Transverse colon (tissue), 4 donors: ENCODE measurements at regions not wholly inside any gene's neighbourhood (a gene's known extent, or its start where the extent isn't known, plus 50 kb on each side); places are given as distances from the start of the nearest gene placed in this dataset.
A peak's percentile ranks its signal among the peaks of the same experiment; 100 is the strongest.

Source experiments
- DNase-seq: peaks from one replicate; pipeline ENCODE4 v3.0.0-alpha.2; 2019
- H3K27ac ChIP-seq, 4 donors: fragments of 200-600 bp; sonication (generic); 2 replicates each; pipeline ENCODE4 v1.5.1; 2016 to 2018; ENCODE audit warnings: inconsistent platforms in 4 of 4
- H3K27me3 ChIP-seq: fragments of 200-600 bp; sonication (generic); 2 replicates; pipeline ENCODE4 v1.5.1; 2017; ENCODE audit warnings: inconsistent platforms
- H3K36me3 ChIP-seq, 4 donors: fragments of 200-600 bp; sonication (generic); 2 replicates each; pipeline ENCODE4 v1.5.1; 2017 to 2019; ENCODE audit warnings: inconsistent platforms in 4 of 4
- H3K4me1 ChIP-seq, 4 donors: fragments of 200-600 bp; sonication (generic); 2 replicates each; pipeline ENCODE4 v1.5.1; 2017 to 2020; ENCODE audit warnings: inconsistent platforms in 4 of 4
- H3K4me3 ChIP-seq, 4 donors: fragments of 200-600 bp; sonication (generic); 1 replicate in 1 of 4; 2 replicates in 3 of 4; pipeline versions ENCODE4 v1.5.1 to v1.6.1; 2017 to 2019; ENCODE audit warnings: inconsistent platforms in 4 of 4
- H3K9me3 ChIP-seq, 2 donors: fragments of 200-600 bp; sonication (generic); 2 replicates each; pipeline ENCODE4 v1.5.1; 2017 to 2019; ENCODE audit warnings: inconsistent platforms in 2 of 2
- EP300 ChIP-seq: sonication (generic); formaldehyde crosslinking; IDR thresholded peaks from one replicate; pipeline ENCODE4 v1.6.1; 2017; ENCODE audit warnings: antibody characterized with exemption, low read depth
- POLR2A ChIP-seq: fragments of 450-650 bp; IDR thresholded peaks from one replicate; pipeline ENCODE4 v1.6.1; 2016; ENCODE audit warnings: antibody characterized with exemption, mild to moderate bottlenecking, moderate library complexity
- POLR2AphosphoS5 ChIP-seq, 3 donors: sonication (generic); formaldehyde crosslinking; IDR thresholded peaks; one replicate each; pipeline ENCODE4 v1.6.1; 2016; ENCODE audit warnings: antibody characterized with exemption in 3 of 3
- WGBS, 2 donors: methylation state at CpG; one replicate each; pipeline ENCODE4 v1.1.5; 2018; ENCODE audit warnings: low coverage in 1 of 2; 5-methylcytosine and 5-hydroxymethylcytosine counted together
- in situ Hi-C, 4 donors: fragments of 200-750 bp; cut with MboI; loops; one replicate each; pipeline versions ENCODE4 v1.15.0 to v1.15.1; 2017; ENCODE audit warnings: low sequenced_read_pairs in 3 of 4, low pct_ligation_motif_present in 1 of 4, low pct_unique_long_range_greater_than_20kb in 1 of 4
- intact Hi-C: fragments of 100-400 bp; cut with DNase I; formaldehyde crosslinking; loops from one replicate; pipeline ENCODE4 v1.15.1; 2023; ENCODE audit warnings: low total_unique reads
- TF ChIP-seq, protein P1 (sequence below), 5 experiments: fragments of 200-600 bp in 3 of 5; fragments of 450-650 bp in 2 of 5; sonication (generic) in 3 of 5; IDR thresholded peaks; 1 replicate in 2 of 5; 2 replicates in 3 of 5; pipeline ENCODE4 v1.5.1; 2016 to 2017; ENCODE audit warnings: antibody characterized with exemption in 5 of 5, inconsistent platforms in 3 of 5, mild to moderate bottlenecking in 2 of 5, moderate library complexity in 1 of 5

DNA sequence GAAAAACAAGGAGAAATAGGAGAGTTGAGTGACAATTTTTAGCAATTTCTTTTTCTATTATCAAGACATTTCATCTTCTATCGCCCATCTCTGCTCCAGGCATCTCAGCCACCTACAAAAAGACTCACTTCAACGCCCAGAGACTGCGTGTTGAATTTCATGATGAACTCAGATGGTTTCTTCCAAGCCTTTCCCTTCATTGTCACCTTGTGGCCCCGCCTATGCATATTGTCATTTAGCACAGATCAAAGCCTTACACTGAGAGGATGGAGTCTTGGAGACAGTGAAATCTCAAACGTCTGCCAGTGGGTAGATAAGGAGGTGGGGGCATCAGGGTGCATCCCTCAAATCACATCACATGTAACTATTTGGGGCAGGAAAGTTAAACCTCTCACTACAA lies 319.4 kb downstream of the SIPA1L2 start:
- no peak overlapping the region for H3K4me3 ChIP-seq
- H3K36me3 ChIP-seq: no peaks in the 10 kb centered on the region
- TF ChIP-seq, protein P1, sequence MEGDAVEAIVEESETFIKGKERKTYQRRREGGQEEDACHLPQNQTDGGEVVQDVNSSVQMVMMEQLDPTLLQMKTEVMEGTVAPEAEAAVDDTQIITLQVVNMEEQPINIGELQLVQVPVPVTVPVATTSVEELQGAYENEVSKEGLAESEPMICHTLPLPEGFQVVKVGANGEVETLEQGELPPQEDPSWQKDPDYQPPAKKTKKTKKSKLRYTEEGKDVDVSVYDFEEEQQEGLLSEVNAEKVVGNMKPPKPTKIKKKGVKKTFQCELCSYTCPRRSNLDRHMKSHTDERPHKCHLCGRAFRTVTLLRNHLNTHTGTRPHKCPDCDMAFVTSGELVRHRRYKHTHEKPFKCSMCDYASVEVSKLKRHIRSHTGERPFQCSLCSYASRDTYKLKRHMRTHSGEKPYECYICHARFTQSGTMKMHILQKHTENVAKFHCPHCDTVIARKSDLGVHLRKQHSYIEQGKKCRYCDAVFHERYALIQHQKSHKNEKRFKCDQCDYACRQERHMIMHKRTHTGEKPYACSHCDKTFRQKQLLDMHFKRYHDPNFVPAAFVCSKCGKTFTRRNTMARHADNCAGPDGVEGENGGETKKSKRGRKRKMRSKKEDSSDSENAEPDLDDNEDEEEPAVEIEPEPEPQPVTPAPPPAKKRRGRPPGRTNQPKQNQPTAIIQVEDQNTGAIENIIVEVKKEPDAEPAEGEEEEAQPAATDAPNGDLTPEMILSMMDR (IDR thresholded peaks at IDR 0.05): no peak
- no peak for TF ChIP-seq EP300
- no peak for TF ChIP-seq POLR2A
- no peak for TF ChIP-seq POLR2AphosphoS5 (IDR thresholded peaks at IDR 0.05)
- intact Hi-C loops: loop anchor here (5.0 kb wide), 1 partner anchor 278 kb away; no protein-coding TSS in a partner anchor
- DNase-seq: no peak
- 70 to 87% methylated on average over 4 to 5 of the region's 5 CpGs for WGBS, 2 donors
- in situ Hi-C loops: no loop called here
- H3K9me3 ChIP-seq: no peaks in the 10 kb centered on the region
- no peaks in the 10 kb centered on the region for H3K27me3 ChIP-seq
- no peak overlapping the region for H3K27ac ChIP-seq
- peaks cover 0 to 13% (median 1%) of the 10 kb centered on the region in 4 donors for H3K4me1 ChIP-seq

DNA sequence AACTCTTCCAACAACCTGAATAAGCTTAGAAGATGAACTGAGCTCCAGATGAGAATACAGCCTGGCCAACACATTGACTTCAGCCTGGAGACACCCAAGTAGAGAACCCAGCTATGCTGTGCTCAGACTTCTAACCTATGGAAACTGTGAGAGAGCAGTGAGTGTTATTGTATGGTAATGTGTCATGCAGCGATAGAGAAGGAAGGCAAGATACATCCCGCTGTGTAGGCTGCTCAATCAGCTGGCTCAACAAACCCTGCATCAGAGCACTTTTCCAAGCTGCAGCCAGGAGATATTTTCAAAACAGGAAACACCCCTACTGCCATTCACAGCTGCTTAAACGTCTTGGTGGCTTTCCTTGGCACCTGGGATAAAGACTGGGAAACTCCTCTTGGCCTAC lies 321.3 kb downstream of the SIPA1L2 start:
- WGBS, 2 donors: 73 to 100% methylated on average over 2 to 3 of the region's 3 CpGs

DNA sequence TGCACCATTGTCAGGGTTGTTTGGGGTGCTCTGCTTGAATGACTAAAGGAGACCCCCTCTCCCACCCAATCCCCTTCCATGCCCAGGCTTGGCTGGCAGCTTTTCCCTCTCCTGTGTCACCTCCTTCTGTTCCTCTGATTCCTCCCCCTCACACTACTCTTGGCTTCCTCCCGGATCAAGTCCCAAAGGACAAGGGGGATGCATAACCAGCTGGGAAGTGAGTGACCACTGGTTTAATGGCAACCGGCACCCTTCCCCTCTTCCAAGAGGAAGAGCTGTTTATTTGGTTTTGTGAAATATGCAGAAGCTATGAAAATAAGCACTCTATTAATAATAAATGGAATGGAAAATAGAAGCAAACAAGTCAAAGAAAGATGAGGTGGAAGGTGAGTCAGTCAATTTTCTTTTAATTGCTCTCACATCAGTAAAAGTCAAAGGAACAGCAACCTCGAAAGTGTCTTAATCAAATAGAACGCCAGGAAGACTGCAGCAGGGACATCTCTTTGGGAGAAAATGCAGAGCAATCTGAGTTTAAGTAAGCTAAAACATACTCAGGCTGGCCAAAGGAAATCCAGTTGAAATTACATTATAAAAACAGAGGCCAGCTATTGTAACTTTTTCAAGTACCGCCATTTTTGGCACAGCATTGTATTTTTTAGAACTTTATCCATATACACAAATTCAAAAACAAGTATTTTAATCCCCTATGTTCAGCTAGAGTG lies 322.5 kb downstream of the SIPA1L2 start:
- in situ Hi-C loops: no loop called here
- WGBS, 2 donors: 62 to 74% methylated on average over 5 of the region's 5 CpGs
- H3K4me1 ChIP-seq: peaks cover 0 to 22% (median 1%) of the 10 kb centered on the region in 4 donors
- H3K4me3 ChIP-seq: no peak overlapping the region
- H3K9me3 ChIP-seq: no peaks in the 10 kb centered on the region
- H3K27me3 ChIP-seq: no peaks in the 10 kb centered on the region
- no peaks in the 10 kb centered on the region for H3K36me3 ChIP-seq
- intact Hi-C loops: no loop called here
- DNase-seq: no peak
- TF ChIP-seq POLR2AphosphoS5 (IDR thresholded peaks at IDR 0.05) (no peak), POLR2A (no peak), EP300 (no peak)
- TF ChIP-seq, protein P1 (IDR thresholded peaks at IDR 0.05): no peak
- no peak overlapping the region for H3K27ac ChIP-seq

More for the DNA sequence above, 321.3 kb downstream of the SIPA1L2 start:
- H3K27me3 ChIP-seq: no peaks in the 10 kb centered on the region
- intact Hi-C loops: no loop called here
- in situ Hi-C loops: no loop called here
- no peak for DNase-seq
- no peak overlapping the region for H3K4me3 ChIP-seq
- no peaks in the 10 kb centered on the region for H3K9me3 ChIP-seq
- no peaks in the 10 kb centered on the region for H3K36me3 ChIP-seq
- H3K4me1 ChIP-seq: peaks cover 0 to 22% (median 1%) of the 10 kb centered on the region in 4 donors
- TF ChIP-seq POLR2AphosphoS5 (IDR thresholded peaks at IDR 0.05) (no peak), POLR2A (no peak), EP300 (no peak)
- TF ChIP-seq, protein P1 (IDR thresholded peaks at IDR 0.05): no peak
- H3K27ac ChIP-seq: no peak overlapping the region

DNA sequence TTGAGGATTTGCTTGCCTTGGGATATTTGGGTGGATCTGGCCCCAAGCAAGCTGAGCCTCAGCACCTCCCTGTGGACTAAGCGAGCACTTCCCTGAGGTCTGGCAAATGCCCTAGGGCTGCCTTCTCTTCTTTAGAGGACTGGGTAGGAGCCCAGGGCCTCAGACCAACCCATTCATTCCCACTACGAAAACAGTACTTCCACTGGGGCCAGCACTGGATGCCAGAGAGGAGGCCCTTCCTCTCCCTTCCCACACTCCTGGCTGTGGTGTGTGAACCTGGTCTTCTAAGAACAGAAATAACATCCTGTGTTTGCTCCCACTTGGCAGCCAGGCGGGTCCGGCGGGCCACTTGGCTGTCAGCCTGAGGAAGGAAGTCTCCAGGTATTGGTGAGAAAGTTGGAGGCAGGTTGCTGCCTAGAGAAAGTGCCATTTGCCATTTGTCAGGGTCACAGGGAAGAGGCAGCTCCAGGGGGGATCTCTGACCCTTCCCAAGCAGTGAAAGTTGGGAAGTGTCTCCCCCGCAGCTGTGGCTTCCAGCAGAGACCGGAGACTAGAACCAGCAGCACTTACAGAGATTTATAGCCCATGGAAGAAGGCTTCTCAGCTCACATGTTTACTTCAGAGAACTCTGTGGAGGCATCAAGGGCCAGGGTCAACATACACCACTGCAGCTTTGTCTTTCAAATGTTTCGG lies 323.5 kb downstream of the SIPA1L2 start:
- peak overlapping the region in 3 of 4 donors; percentile 7 to 38 (median 20) for H3K27ac ChIP-seq

More for the DNA sequence above, 323.5 kb downstream of the SIPA1L2 start:
- TF ChIP-seq EP300: no peak
- TF ChIP-seq POLR2A: no peak
- TF ChIP-seq, protein P1 (IDR thresholded peaks at IDR 0.05): no peak
- TF ChIP-seq POLR2AphosphoS5 (IDR thresholded peaks at IDR 0.05): no peak
- DNase-seq: peak; percentile 60
- WGBS, 2 donors: 54 to 83% methylated on average over 1 to 8 of the region's 8 CpGs
- intact Hi-C loops: no loop called here
- Histone ChIP-seq H3K4me3 (no peak overlapping the region), H3K27me3 (no peaks in the 10 kb centered on the region), H3K36me3 (no peaks in the 10 kb centered on the region), H3K9me3 (no peaks in the 10 kb centered on the region), H3K4me1 (peaks cover 0 to 22% (median 1%) of the 10 kb centered on the region in 4 donors)
- in situ Hi-C loops: no loop called here
